ENCODE measurements at regions not wholly inside any gene's neighbourhood (a gene's known extent, or its start where the extent isn't known, plus 50 kb on each side); places are given as distances from the start of the nearest gene placed in this dataset.

DNA sequence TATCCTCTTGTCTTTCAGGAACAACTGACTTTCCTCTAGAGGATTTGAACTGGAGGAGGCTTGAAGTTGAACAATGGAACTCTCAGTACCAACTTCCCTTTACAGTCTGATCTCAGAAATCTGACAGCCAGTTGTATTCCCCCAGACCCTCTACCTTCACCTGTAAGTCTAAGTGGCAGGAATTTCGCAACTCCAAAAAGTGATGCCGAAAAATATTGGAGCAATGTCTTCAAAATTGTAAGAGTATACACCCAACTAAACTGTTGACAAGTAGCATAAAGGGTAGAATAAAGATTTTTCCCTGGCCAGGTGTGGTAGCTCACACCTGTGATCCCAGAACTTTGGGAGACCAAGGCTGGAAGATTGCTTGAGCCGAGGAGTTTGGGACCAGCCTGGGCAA, 69.1 kb upstream of the CFAP20DC start:
- DNase-seq (ENCODE audit: low read depth in 4 of 4, low spot score in 3 of 4) = no peak

DNA sequence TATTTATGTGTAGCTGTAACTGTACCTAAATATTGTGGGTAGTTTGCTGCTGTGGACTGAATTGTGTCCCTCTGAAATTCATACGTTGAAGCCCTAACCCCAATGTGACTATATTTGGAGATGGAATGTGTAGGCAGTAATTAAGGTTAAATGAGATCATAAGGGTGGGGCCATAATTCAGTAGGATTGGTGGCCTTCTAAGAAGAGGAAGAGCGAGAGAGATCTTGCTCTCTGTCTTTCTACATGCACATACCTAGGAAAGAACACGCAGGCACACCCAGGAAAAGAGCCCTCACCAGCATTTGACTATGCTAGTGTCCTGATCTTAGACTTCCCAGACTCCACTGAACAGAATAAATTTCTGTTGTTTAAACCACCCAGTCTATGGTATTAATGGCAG, 67.6 kb upstream of the CFAP20DC start:
- no peak for DNase-seq (ENCODE audit: low read depth in 4 of 4, low spot score in 3 of 4)

DNA sequence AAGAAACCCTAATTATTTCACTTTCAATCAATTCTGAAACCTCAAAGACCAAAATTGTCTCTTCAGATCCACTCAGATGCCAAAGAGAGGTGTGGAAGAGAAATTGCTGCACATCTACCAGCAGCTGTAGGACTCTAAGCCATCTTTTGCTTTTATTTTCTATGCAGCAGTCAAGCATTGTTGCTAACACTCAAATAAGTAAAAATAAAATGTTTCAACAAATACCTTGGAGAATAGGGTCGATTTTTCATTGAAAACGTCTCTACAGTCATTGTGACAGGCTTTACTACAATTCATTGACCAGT, 66.4 kb upstream of the CFAP20DC start:
- no peak for DNase-seq (ENCODE audit: low read depth in 4 of 4, low spot score in 3 of 4)

DNA sequence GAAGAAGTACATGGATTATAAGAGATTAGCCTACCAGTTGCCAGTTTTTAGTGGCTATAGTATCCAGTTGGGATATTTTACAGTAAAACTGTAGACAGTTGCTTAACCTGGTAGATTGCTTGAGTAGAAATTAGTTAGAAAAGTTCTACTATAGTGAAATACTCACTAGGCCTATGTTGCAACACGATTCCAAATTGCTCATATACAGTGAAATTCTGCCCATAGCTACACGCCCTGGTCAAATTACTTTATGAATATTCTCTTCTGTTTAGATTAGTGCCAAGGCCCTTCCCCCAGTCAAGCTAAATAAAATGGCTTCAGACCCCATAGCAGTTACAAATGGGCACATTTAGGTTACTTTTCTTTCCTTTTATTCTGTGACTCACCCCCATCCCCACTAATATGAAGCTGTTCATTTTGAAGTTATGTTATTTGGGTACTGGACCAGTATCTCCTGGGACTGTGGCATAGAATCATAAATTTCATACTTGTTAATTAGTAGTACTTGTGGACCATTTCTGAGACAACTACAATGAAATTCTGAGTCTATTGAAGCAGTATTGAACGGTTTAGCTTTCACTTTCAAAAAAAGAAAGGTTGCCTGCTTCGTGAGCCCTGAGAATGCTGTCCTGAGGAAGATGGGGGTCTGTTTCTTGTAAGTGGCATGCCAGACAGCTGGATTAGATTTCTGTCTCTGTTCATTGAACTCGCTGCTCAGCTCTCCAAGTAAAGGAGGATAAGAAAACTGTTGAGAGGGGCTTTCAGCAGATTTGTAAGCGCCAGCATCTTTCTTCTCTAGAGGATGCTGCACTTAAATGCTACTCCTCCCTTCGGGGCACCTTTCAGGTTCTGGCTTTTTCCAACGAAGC, 65.8 kb upstream of the CFAP20DC start:
- no peak for DNase-seq (ENCODE audit: low read depth in 4 of 4, low spot score in 3 of 4)

DNA sequence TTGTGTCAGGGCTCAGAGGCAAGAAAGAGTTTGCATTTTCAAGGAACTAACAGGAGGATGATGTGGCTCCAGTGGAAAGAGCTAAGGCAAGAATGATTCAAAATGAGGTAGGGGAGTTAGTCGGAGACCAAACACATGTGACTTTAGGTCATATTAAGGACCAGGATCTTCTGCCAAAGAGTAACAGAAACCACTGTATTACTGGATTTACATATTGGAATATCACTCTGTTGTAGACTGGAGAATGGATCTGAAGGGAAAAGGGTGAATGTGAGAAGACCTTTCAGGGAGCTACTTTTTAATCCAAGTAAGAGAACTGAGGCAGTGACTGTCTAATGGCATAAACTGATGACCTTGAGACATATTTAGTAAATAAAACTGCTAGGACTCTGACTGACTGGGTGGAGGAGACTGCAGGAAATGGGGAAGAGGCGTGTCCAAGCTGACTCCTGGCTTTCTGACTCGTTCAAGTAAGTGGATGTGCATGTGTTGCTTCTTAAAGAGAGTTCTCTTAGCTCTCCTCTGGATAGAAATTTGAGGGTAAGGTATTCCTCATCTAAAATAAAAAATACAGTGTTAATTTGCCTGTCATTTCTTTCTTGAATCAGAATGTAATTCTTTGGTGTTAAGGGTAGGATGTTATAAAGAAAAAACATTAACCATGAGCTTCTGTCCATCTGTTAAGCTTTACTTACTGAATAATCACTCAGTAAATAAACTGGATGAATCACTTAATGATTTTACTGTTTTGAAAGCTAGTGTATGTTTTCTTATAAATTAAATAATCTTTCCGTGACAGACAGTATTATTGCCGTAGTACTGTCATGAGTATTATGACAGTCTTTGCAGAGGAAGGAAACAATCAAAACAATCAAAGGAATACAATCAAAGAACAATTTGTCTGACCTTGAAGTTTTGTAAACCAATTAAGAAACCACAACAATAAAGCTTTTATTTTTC, 58.3 kb upstream of the CFAP20DC start:
- no peak for DNase-seq (ENCODE audit: low read depth in 4 of 4, low spot score in 3 of 4)

DNA sequence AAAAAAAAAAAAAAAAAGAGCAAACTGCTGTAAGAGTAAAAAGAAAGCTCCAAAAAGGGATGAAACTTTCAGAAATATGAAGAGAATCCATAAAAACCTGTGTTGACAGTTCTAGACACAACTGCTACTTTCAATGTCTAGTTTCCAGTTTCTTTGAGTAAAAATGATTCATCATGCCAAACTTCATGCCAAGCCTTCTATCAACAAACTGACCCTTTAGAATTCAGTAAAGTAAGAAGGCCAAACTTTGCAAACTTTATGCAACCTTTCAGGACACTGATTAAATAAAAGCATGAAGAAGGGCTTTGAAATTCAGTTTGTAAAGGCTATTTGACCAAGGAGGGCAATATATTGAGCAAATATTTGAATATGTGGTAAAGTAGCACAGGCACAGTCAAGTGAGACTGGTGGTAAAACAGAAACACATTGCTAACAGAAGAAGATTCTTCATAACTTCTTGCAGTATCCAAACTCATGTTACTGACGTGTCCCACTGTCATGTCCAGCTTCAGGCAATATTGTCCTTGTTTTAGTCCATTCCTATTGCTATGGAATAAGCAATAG, 56.3 kb upstream of the CFAP20DC start:
- no peak for DNase-seq (ENCODE audit: low read depth in 4 of 4, low spot score in 3 of 4)

- no peak for DNase-seq (ENCODE audit: low read depth in 4 of 4, low spot score in 3 of 4)
Measured at GRCh38 chr3:59103552-59103951, 53.7 kb upstream of the CFAP20DC start.

GRCh38 chr3:59101231-59101736, 51.5 kb upstream of the CFAP20DC start:
- no peak for DNase-seq (ENCODE audit: low read depth in 4 of 4, low spot score in 3 of 4)

Measured in left renal pelvis (tissue), 4 donors.